ENCODE measurements at regions not wholly inside any gene's neighbourhood (a gene's known extent, or its start where the extent isn't known, plus 50 kb on each side); places are given as distances from the start of the nearest gene placed in this dataset.

- Histone ChIP-seq H3K9me3 (no peaks in the 10 kb centered on the region), H3K27ac (no peak overlapping the region), H3K4me1 (no peaks in the 10 kb centered on the region), H3K36me3 (no peaks in the 10 kb centered on the region), H3K4me3 (no peak overlapping the region), H3K27me3 (no peaks in the 10 kb centered on the region)
- TF ChIP-seq POLR2A (IDR thresholded peaks at IDR 0.05) (no peak), POLR2AphosphoS5 (IDR thresholded peaks at IDR 0.05) (no peak), EP300 (IDR thresholded peaks at IDR 0.05) (no peak), CTCF (IDR thresholded peaks at IDR 0.05) (no peak)
- 85% methylated on average over 1 of the region's 1 CpG for WGBS
- DNase-seq (ENCODE audit: low spot score in 2 of 2): no peak
Measured at GRCh38 chr3:3618623-3619022, 180.6 kb upstream of the LRRN1 start.

GRCh38 chr3:3615533-3615932 is 183.7 kb upstream of the LRRN1 start:
- H3K4me1 ChIP-seq: no peaks in the 10 kb centered on the region
- TF ChIP-seq EP300 (IDR thresholded peaks at IDR 0.05) (no peak), POLR2A (IDR thresholded peaks at IDR 0.05) (no peak), CTCF (IDR thresholded peaks at IDR 0.05) (no peak), POLR2AphosphoS5 (IDR thresholded peaks at IDR 0.05) (no peak)
- H3K9me3 ChIP-seq: no peaks in the 10 kb centered on the region
- no peaks in the 10 kb centered on the region for H3K36me3 ChIP-seq
- no peak for DNase-seq (ENCODE audit: low spot score in 2 of 2)
- no peaks in the 10 kb centered on the region for H3K27me3 ChIP-seq
- no peak overlapping the region for H3K27ac ChIP-seq
- WGBS: 48% methylated on average over 3 of the region's 3 CpGs
- H3K4me3 ChIP-seq: no peak overlapping the region

GRCh38 chr3:3610581-3611298 is 188.5 kb upstream of the LRRN1 start:
- H3K36me3 ChIP-seq: no peaks in the 10 kb centered on the region
- no peak overlapping the region for H3K27ac ChIP-seq
- DNase-seq (ENCODE audit: low spot score in 2 of 2): no peak
- TF ChIP-seq POLR2A (IDR thresholded peaks at IDR 0.05) (no peak), POLR2AphosphoS5 (IDR thresholded peaks at IDR 0.05) (no peak), CTCF (IDR thresholded peaks at IDR 0.05) (no peak), EP300 (IDR thresholded peaks at IDR 0.05) (no peak)
- H3K4me1 ChIP-seq: peaks cover under 1% of the 10 kb centered on the region
- no peaks in the 10 kb centered on the region for H3K9me3 ChIP-seq
- no peak overlapping the region for H3K4me3 ChIP-seq
- no peaks in the 10 kb centered on the region for H3K27me3 ChIP-seq
- WGBS: 44% methylated on average over 4 of the region's 4 CpGs

- no peaks in the 10 kb centered on the region for H3K9me3 ChIP-seq
- H3K27ac ChIP-seq: no peak overlapping the region
- no peak for TF ChIP-seq POLR2AphosphoS5 (IDR thresholded peaks at IDR 0.05)
- no peak for TF ChIP-seq POLR2A (IDR thresholded peaks at IDR 0.05)
- no peak for TF ChIP-seq EP300 (IDR thresholded peaks at IDR 0.05)
- no peak for TF ChIP-seq CTCF (IDR thresholded peaks at IDR 0.05)
- H3K36me3 ChIP-seq: no peaks in the 10 kb centered on the region
- H3K27me3 ChIP-seq: no peaks in the 10 kb centered on the region
- H3K4me3 ChIP-seq: no peak overlapping the region
- peaks cover 4% of the 10 kb centered on the region for H3K4me1 ChIP-seq
- DNase-seq (ENCODE audit: low spot score in 2 of 2): no peak
- WGBS: 53% methylated on average over 4 of the region's 4 CpGs
Measured at GRCh38 chr3:3606321-3606720, 192.9 kb upstream of the LRRN1 start.

GRCh38 chr3:3605226-3605625 is 194.0 kb upstream of the LRRN1 start:
- Histone ChIP-seq H3K27ac (no peak overlapping the region), H3K4me3 (no peak overlapping the region), H3K27me3 (no peaks in the 10 kb centered on the region), H3K36me3 (no peaks in the 10 kb centered on the region), H3K9me3 (no peaks in the 10 kb centered on the region), H3K4me1 (peaks cover 4% of the 10 kb centered on the region)
- TF ChIP-seq CTCF (IDR thresholded peaks at IDR 0.05) (no peak), POLR2A (IDR thresholded peaks at IDR 0.05) (no peak), POLR2AphosphoS5 (IDR thresholded peaks at IDR 0.05) (no peak), EP300 (IDR thresholded peaks at IDR 0.05) (no peak)
- 26% methylated on average over 3 of the region's 3 CpGs for WGBS
- DNase-seq (ENCODE audit: low spot score in 2 of 2): no peak
